OCI-LY1 (cell line): ENCODE measurements at regions not wholly inside any gene's neighbourhood (a gene's known extent, or its start where the extent isn't known, plus 50 kb on each side); places are given as distances from the start of the nearest gene placed in this dataset.

Experiments used
- CTCF ChIP-seq: fragments of 200-600 bp; sonication (generic), shearing (Covaris generic); IDR thresholded peaks from 2 replicates; pipeline ENCODE4 v1.5.1; 2017; ENCODE audit warnings: mild to moderate bottlenecking, antibody characterized with exemption, low read length, moderate library complexity, mixed read lengths
- EZH2 ChIP-seq: fragments of 200-600 bp; sonication (generic), shearing (Covaris generic); IDR thresholded peaks from 2 replicates; pipeline ENCODE4 v1.8.0; 2017; ENCODE audit warnings: borderline replicate concordance, mixed run types, mild to moderate bottlenecking, antibody characterized with exemption, low read length, moderate library complexity, mixed read lengths

DNA sequence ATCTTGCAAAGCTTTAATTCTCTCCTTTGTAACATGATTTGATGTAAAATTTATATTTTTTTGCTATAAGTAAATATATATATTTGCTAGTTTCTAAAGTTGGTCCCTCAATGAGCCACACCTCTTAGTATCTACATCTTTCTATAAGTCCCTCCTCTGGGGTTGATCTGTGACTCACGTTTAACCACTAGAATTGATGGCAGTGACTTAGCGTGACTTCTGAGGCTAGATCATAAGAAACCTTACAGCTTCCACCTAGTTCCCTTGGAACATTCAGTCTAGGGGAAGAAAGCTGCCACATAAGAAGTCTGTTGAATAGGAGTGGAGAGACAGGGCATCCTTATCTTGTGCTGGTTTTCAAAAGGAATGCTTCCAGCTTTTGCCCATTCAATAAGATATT lies 56.6 kb upstream of the TNIK start:
- TF ChIP-seq CTCF (no peak), EZH2 (no peak)
